ENCODE measurements at regions not wholly inside any gene's neighbourhood (a gene's known extent, or its start where the extent isn't known, plus 50 kb on each side); places are given as distances from the start of the nearest gene placed in this dataset.

DNA sequence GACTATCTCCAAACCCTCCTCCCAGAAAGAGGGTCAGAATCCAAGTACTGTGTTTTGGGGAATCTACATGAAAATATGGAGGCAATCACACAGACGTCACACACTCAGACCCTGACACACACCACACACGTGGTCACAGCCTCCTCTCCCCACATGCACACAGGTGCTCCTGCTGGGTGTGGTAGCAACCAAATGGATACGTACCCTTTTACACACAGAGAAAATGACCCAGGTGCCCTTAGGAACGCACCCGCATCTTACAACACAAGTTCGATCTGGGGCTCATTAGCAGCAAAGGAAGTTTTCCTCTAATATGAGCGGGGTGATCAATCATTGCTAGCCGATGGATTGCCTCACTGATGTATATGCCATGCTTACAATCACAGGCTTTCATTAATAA is 480.2 kb upstream of the KLF4 start:
- TF ChIP-seq, protein P1, sequence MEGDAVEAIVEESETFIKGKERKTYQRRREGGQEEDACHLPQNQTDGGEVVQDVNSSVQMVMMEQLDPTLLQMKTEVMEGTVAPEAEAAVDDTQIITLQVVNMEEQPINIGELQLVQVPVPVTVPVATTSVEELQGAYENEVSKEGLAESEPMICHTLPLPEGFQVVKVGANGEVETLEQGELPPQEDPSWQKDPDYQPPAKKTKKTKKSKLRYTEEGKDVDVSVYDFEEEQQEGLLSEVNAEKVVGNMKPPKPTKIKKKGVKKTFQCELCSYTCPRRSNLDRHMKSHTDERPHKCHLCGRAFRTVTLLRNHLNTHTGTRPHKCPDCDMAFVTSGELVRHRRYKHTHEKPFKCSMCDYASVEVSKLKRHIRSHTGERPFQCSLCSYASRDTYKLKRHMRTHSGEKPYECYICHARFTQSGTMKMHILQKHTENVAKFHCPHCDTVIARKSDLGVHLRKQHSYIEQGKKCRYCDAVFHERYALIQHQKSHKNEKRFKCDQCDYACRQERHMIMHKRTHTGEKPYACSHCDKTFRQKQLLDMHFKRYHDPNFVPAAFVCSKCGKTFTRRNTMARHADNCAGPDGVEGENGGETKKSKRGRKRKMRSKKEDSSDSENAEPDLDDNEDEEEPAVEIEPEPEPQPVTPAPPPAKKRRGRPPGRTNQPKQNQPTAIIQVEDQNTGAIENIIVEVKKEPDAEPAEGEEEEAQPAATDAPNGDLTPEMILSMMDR (IDR thresholded peaks at IDR 0.05), result no peak
- TF ChIP-seq POLR2A (IDR thresholded peaks at IDR 0.05) (no peak), EP300 (IDR thresholded peaks at IDR 0.05) (no peak)
